GM13976 (cell line): ENCODE measurements at regions not wholly inside any gene's neighbourhood (a gene's known extent, or its start where the extent isn't known, plus 50 kb on each side); places are given as distances from the start of the nearest gene placed in this dataset.

Experiments used
- DNase-seq: peaks from one replicate; pipeline ENCODE4 v3.0.0; 2012; ENCODE audit warnings: low spot score
- in situ Hi-C: fragments of 300-500 bp; cut with MboI; formaldehyde crosslinking; loops from one replicate; pipeline ENCODE4 v1.12.0; 2022; ENCODE audit warnings: low sequenced_read_pairs, mixed read lengths, inconsistent platforms; ENCODE audit not compliant: unreplicated experiment
- TF ChIP-seq, protein P1 (sequence below): IDR thresholded peaks from 2 replicates; pipeline ENCODE4 v1.5.1; 2012; ENCODE audit warnings: borderline replicate concordance, mild to moderate bottlenecking; ENCODE audit not compliant: insufficient read depth; ENCODE audit errors: extremely low read depth, missing control alignments, control extremely low read depth

DNA sequence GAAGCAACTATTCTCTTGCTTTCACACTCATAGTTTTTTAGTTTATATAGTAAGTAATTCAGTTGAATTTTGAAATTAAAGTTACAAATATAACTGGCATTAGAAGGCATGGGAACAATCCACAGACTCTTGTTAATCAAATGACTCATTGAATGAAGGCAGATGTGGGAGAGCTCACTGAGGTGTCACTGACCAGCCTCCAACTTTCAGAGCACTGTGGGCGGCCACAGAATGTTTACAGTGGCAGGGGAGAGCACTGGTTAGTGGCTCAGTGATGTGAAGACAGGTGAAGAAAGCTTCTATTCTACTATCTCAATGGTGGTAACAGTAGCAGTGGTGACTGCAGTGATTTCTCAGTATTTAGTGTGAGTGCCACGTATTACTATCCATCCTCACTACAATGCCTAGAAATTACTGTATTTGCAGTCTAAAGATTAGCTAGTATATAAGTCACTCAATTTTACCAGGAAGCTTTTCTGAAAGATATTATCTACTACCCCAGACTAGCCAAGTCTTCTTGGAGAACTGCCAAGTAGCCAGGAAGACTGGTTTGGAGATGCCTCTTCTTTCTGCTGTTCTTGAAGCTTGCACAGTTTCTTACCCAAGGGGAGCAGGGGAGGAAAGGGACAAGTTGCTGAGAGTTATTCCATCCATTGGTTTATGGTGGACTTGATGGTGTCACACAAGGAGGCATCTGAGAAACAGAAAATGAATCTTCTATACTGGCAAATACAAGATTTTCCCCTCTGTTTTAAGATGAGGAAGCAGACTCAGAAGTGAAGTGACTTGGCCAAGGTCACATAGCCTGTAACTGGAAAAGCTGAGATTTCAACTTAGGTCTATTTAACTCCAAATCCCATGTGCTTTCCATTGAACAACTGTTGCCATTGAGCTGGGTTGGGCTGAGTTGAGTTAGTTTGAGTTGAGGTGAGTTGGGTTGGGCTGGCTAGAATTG lies 231.2 kb downstream of the ANKRD60 start:
- no peak for DNase-seq
- TF ChIP-seq, protein P1, sequence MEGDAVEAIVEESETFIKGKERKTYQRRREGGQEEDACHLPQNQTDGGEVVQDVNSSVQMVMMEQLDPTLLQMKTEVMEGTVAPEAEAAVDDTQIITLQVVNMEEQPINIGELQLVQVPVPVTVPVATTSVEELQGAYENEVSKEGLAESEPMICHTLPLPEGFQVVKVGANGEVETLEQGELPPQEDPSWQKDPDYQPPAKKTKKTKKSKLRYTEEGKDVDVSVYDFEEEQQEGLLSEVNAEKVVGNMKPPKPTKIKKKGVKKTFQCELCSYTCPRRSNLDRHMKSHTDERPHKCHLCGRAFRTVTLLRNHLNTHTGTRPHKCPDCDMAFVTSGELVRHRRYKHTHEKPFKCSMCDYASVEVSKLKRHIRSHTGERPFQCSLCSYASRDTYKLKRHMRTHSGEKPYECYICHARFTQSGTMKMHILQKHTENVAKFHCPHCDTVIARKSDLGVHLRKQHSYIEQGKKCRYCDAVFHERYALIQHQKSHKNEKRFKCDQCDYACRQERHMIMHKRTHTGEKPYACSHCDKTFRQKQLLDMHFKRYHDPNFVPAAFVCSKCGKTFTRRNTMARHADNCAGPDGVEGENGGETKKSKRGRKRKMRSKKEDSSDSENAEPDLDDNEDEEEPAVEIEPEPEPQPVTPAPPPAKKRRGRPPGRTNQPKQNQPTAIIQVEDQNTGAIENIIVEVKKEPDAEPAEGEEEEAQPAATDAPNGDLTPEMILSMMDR: no peak
- in situ Hi-C loops: no loop called here

DNA sequence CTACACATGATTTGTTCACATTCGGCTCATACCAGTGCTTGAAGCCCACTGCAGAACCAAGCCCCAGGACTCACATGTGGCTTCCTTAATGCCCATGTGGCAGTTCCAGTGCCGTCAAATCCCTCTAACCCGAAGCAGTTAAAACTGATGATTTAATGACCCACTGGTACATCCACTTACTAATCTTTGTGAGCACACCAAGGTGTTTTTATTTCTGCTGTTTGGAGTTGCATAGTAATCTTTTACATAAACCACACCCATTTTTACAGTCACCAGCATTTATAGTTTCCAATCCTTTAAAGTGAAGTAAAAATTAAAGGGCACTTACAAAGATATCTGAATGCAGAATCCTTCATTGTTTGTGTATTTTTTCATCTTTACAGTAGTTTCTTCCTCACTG lies 232.0 kb downstream of the ANKRD60 start:
- no peak for DNase-seq
- TF ChIP-seq, protein P1: no peak
- in situ Hi-C loops: no loop called here

DNA sequence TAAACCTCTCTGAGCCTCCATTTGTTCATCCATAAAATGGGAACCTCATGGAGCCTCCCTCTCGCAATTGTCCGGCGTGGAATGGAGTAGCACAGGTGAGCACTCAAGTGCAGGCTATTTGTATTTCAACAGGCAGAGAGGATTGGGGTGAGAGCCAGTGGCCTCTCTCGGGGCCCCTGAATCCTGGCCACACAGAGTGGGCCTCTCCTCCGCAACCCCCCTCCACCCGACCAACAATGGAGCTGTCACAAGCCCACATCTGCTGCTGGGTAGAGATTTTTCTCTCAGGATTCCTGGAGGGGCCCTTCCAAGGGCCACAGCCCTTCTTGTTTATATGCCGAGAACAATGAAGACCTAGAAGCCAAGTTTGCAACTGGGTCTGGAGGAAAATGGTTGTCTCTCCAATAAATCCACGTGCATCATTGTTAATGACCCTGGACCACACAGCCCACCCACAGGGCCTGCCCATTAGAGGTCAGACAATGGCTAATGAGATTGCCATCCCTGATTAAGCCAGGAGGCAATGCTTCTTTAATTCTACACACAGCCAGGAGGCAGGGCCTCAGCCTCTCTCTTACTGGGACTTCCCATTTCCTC lies 233.0 kb downstream of the ANKRD60 start:
- TF ChIP-seq, protein P1: no peak
- no peak for DNase-seq
- in situ Hi-C loops: no loop called here

DNA sequence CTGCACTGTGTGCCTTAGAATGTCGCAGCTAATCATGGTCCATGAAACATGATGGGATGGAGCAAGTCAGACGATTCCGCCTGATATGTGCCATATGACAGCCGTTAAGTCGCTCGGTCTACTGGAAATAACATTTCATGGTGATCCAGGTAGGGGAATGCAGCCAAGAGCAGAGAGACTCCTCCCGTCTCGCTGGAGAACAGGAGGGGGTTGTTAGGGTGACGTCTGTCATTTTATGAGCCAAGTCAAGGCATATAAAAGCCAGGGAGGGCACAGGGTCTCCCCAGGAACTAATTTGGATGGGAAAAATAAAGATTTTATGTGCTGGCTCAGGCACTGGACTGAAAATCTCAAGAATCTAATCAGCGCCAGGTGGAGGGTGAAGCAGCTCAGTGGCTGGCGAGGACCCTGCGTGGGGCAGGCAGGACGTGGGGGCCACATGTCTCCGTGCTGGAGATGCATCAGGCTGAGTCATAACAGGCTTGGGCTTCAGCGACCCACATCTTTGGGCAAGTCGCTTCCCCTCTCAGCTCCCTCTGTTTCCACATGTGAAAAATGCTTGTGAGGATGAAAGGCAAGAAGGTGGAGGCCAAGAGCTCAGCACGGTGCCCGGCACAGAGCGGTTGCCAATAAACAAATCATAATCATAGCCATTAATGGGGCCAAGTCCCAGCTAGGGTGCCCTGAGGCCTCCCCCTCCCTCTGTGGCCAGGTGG lies 234.6 kb downstream of the ANKRD60 start:
- DNase-seq: no peak
- in situ Hi-C loops: no loop called here
- TF ChIP-seq, protein P1: no peak

DNA sequence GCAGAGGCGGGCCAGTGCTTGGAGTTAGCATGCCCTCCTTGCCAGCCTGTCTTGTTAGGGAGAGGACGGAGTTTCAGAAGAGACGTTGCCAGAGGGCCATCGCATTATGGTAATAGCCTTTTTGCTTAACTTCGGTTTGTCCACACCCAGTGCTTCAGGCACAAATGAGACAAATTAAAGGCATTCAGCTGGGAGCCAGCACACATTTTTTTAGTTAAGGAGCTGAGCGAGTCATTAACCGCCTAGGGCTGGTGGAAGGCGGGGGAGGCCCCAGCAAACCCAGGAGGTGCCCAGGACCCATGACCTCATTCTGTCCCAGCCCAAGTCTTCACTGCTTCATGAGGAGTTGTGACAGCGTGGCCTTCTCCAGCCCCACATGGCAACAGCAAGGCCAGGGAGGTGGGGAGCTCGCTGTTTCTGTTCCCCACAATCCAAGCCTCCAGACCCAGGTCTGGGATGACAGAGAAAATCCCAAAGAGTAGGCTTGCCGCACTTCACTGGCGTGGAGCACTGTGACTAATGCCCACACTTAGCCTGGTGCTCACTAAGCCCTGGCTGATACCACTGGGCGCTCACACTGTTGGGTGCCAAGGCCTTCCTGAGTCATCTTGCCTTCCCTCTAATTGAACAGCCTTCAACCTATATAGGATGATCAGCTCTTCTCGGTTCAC lies 237.1 kb downstream of the ANKRD60 start:
- DNase-seq: no peak
- in situ Hi-C loops: no loop called here
- TF ChIP-seq, protein P1: no peak
